NB4 (cell line): ENCODE measurements at regions not wholly inside any gene's neighbourhood (a gene's known extent, or its start where the extent isn't known, plus 50 kb on each side); places are given as distances from the start of the nearest gene placed in this dataset.

ENCODE experiments used
- CTCF ChIP-seq: IDR thresholded peaks from one replicate; pipeline ENCODE4 v1.5.1; 2012; ENCODE audit warnings: low read depth, low read length
- MAX ChIP-seq: IDR thresholded peaks from 2 replicates; pipeline ENCODE4 v1.6.1; 2011; ENCODE audit warnings: low read depth, low read length
- MYC ChIP-seq: IDR thresholded peaks from 2 replicates; pipeline ENCODE4 v1.6.1; 2011; ENCODE audit warnings: low read depth, low read length
- POLR2A ChIP-seq: IDR thresholded peaks from 2 replicates; pipeline ENCODE4 v1.6.1; 2011; ENCODE audit warnings: mild to moderate bottlenecking; ENCODE audit not compliant: insufficient read length; ENCODE audit errors: extremely low read depth

- TF ChIP-seq CTCF: no peak
- TF ChIP-seq MAX: no peak
- no peak for TF ChIP-seq POLR2A
- TF ChIP-seq MYC: no peak
Measured at GRCh38 chr11:56816259-56816658, 67.8 kb upstream of the OR9G4 start.
